ENCODE measurements at regions not wholly inside any gene's neighbourhood (a gene's known extent, or its start where the extent isn't known, plus 50 kb on each side); places are given as distances from the start of the nearest gene placed in this dataset.
A peak's percentile ranks its signal among the peaks of the same experiment; 100 is the strongest.

DNA sequence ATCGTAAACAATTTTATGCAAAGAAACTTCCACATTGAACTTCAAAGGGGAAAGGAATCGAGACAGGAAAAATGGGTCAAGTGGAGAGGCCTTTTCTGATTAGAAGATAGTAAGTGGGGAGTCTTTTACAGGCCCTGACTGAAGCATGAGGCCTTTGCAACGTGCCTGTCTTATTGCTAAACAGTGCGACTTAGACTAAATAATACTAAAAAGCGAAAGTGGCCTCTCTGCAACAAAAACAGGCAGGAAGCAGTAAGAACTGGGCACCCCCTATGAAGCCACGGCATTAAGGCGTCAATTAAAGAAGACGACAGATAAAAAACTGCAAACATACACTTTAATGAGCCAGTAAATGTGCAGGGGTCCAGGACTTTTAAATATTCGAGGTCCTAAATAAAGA is 283.4 kb upstream of the GRIP1 start:
- no peak for DNase-seq (ENCODE audit: low spot score)

DNA sequence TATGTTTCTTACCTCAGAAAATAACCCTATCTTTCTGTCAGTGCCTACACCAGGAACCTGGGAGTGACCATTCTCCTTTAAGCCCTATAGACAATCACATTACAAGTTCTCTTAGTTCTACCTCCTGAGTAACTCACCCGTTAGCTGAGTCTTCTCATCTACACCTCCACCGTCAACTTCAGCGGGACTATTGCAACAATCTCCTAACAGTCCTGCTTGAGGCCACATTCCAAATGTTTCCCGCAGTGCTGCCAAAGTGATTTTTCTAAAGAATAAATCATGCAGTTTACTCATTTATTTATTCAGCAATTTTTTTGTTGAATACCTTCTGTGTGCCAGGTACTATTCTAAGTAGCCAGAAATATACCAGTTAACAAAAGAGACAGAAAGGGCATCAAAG is 285.0 kb upstream of the GRIP1 start:
- no peak for DNase-seq (ENCODE audit: low spot score)

DNA sequence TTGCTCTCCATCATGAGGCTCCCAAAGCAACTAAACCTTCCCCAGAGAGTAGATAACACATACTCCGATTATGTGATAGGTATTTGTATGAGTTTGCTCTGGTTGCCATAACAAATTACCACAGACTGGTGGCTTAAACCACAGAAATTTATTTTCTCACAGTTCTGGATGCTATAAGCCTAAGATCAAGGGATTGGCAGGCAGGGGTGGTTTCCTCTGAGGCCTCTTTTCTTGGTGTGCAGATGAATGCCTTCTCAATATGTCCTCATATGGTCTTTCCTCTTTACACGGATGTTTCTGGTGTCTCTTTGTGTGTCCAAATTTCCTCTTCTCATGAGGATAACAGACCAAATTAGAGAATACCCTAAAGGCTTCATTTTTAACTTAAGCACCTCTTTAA is 285.8 kb upstream of the GRIP1 start:
- DNase-seq (ENCODE audit: low spot score): peak; percentile 7

DNA sequence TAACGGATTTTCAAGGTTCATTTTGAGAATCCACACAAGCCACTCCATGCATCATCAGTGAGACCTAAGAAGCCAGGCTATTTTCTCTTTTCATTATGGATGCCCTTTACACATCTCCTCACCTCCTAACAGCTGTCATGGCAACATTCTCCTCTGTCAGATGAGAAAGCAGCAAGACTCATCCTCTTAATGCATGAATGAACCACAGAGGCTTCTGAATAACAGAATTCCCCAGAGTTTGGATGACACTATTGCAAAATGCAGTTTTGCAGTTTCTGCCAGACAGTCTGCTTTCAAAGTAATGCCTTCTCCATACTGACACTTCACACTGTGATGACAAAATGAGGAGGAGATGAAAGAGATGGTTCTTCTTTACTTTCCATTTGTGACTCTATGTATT is 286.7 kb upstream of the GRIP1 start:
- no peak for DNase-seq (ENCODE audit: low spot score)

DNA sequence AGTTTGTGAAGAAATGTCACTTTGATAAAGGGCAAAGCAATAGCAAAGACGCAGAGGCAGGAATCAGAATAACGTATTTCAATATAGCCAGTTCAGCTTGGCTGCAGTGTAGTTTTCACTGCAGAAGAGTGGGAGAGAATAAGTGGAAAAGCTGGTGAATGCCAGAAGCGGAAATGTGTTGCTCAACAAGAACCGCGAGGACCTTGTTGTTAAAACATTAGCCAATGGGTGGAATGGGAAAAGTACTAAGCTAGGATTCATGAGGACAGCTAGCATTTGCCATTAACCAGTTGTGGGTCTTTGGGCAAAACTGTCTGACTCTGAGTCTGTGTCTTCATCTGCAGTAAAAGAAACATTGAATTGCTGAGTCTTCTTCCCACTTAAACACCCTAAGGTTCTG is 292.9 kb upstream of the GRIP1 start:
- DNase-seq (ENCODE audit: low spot score): no peak

DNA sequence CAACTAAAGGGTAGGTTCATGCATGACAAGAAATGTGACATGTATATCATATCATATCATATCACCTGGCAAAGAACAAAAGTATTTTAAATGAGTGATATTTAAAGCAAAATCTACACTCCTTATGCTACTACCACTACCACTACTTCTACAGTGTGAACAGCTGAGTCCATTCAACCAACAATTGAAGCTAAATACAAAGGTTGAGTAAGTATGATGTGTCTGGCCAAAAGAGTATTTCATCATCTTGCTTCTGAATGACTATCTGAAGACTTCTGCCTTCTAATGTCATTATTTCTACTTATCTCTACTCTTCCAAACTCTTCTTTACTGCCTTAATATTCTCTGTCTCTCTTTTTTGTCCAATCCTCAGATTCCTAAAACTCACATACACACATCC is 292.6 kb upstream of the CAND1 start:
- no peak for DNase-seq (ENCODE audit: low spot score)

DNA sequence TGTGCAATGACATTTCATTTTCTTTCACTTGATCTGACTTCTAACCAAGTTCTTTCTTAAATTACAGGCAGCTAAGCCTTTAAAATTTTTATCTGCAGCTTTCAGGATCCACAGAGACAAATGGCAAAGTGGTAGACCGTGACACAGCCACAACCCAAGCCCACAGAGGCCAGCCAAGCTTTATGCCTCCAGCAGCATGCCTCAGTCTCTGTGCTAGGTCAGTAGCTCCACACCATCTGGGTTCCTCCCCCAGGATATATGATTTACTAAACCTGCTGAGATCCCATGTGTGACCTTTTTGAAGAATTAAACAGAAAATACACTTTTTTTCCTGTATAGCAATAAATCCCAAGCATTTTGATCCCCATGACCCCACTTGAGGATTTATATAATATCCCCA is 290.4 kb upstream of the CAND1 start:
- DNase-seq (ENCODE audit: low spot score): no peak

DNA sequence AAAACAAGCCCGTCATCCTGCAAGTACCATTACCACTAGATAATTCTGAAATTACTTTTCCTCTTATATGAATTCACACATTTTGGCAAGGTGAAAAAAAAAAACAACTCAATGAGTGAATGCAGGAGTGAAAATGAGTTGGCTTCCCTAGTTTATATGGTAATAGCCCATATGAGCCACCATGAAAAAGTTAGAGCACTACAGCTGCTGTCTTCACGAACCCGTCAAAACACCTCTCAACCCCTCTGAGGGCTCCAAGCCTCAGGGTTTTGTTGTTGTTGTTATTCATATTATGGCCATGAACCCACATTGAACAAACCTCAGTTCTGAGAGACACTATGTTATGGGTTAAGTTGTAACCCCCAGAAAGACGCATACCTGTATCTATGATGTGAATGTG is 289.9 kb upstream of the CAND1 start:
- DNase-seq (ENCODE audit: low spot score): no peak

DNA sequence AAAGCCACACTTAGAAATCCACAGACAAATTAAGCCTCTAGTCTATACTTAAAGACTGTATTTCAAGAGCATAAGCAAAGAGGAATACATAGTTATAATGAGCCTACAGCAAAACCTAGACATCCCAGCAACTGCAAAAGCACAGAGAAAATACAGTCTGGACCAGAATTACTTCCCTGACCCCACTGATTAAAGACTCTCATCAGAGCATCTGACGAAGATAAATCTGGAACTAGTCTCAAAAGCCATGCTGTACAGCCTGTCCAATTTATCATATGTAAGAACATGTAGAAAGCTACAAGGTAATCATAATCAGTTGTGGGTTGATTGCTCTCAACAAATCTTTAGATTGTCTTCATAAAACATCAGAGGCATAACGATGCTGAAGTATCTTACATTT is 285.1 kb upstream of the CAND1 start:
- no peak for DNase-seq (ENCODE audit: low spot score)

DNA sequence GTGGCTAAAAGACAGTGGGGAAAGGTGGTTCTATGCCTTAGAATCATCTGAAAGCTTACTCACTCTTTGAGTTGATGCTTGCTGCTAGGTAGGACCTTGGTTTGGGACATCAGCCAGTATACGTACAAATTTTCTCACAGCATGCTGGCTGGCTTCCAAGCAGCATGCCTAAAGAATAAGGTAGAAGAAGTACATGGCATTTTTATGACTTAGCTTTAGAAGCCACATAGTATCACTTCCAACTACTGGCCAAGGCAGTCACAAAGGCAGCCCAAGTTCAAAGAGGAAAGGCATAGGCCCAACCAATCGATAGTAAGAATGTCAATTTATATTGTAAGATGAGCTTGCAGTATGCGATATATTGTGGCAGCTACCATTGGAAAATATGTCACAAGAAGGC is 284.2 kb upstream of the CAND1 start:
- DNase-seq (ENCODE audit: low spot score): no peak

DNA sequence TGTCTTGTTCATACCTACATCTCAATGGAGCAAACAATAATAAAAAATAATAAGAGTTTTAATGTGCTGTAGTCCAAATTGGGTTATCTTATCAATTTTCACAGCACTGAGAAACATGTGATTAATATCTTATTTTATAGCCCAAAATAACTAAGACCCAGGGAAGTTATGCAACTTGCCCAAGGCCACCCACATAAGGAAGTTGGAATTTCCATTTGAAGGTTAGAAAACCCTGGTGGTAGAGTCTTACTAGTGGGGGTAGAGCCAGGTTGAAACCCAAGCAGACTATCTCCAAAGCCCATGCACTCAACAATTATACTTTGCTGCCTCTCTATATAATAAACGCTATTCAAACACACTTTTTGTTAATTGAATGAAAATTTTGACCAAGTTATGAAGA is 270.0 kb upstream of the CAND1 start:
- no peak for DNase-seq (ENCODE audit: low spot score)

DNA sequence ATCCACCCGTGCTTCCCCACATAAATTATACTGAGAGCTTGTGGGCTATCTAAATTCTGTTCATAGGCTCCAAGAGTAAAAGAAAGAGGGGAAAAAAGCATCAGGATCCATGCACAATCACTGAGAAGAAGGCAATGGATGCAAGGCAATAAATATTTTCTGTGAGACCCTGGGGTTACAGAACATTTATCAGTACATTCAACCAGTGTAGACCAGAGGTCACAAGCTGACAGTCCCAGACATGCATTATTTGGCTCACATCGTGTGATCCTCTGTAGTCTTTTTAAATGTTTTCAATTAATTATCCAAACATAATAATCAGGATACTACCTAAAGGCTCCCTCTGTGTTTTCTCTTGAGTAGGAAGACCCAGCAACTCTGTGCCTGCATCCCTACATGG is 267.9 kb upstream of the CAND1 start:
- no peak for DNase-seq (ENCODE audit: low spot score)

DNA sequence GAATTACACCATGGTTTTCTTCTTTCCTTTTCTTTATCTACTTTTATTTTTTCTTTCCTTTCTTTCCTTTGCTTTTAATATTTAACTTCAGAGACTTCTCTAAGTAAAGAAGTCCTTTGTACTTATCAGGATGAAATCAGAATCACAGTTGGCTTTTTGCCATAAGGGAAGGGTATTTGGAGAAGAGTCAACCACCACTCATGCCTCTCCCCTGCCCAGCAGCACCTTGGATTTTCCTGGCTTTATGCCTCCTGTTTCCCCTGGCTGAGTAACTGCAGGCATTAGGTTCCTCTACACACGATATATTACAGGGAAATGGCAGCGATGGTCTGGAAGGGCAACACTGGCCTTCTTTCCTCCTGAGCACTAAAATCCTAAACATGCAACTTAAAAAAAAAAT is 266.4 kb upstream of the CAND1 start:
- no peak for DNase-seq (ENCODE audit: low spot score)

DNA sequence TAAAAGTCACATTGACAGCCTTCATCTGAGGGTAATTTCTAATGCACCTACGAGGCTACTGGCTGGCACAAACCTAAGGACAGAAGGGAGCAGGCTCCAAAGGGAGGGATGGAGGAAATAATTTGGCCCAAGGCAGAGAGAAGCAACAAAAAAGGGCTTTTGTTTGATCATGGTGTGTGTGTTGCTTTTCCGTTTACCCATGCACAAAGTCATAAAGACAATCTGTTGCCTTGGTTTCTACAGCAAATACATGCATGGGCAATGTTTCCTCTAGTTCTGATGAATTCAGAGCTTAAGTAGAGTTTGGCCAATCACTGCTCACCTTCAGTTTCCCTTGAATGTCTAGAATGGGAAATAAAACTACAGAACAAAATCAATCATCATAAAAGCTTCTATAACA is 262.5 kb upstream of the CAND1 start:
- no peak for DNase-seq (ENCODE audit: low spot score)

DNA sequence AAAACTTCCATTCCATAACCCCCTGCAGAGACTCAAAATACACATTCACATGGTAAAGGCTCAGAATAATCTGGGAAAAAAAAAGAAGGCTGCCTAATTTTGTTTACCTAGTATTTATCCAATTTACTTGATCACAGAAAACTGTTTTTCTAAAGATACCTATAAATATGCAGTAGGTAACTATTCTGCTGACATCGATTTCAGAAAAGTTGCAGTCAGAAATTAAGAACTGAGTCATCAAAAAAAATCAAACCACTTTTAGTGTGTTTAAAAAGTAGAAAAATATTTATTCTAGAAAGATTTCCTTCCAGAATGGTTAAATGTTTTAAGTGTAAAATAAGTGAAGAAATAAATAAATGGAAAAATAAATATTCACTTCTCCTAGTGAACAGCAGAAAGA is 254.5 kb upstream of the CAND1 start:
- no peak for DNase-seq (ENCODE audit: low spot score)

DNA sequence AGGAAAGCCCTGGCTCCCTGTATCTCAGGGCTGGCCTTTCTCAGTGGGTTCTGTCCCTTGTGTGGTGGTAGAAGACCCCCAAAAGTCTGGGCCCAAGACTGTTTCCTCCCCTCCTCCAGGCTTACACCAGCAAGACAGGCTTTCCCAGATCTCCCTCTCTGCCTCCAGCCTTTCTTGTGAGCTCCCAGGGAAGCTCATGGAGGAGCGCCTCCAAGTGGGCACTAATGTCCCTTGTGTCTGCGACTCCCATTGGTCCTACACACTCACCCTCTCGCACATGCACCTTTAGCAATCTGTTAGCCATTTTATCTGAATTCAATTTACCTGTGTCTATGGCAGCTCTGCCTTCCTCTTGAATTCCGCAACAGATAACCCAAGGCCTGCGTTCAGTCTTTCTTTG is 251.1 kb upstream of the CAND1 start:
- DNase-seq (ENCODE audit: low spot score): no peak

DNA sequence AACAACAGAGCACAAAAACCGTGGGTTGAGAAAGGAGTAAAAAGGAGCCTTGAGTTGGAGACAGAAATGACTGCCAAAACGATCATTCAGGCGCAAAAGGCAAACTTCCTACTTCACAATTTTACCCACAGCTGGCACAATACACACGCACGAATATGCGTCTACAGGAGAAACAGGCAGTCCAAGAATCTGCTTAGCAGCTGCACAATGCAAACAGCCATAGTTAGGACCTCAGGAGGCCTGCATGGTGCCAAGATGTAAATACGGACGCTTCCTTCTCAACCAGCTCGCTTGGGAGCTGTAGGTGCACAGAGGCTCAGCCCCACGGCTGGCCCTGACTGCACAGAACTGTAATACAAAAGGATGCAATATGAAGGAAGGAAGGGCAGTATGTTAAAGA is 250.1 kb upstream of the CAND1 start:
- DNase-seq (ENCODE audit: low spot score): no peak

DNA sequence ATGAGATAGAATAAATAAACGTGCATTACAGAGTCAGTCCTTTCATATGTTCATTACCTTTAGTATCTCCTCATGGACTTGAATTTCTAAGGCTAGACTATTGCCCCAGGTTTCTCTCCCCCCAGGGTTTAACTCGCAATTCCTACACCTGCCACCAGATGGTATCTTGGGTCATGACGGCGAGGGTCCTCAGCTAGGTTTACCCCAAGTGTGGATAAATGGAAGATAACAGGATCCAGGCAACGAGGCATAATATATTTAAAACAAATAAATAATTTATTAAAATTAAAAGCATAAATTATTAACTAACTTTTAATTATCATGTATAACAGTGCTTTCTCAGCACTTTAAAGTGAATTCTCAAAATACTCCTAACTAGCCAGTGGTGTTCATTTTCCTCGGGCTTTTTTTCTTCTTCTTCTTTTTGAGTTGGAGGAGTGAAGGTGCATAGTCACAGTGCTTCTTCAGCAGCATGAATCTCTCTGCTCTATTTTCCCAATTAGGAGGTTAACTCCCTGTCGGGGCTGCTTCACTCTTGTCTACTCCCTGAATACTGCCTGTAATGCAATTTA is 243.5 kb upstream of the CAND1 start:
- DNase-seq (ENCODE audit: low spot score): peak; percentile 15

DNA sequence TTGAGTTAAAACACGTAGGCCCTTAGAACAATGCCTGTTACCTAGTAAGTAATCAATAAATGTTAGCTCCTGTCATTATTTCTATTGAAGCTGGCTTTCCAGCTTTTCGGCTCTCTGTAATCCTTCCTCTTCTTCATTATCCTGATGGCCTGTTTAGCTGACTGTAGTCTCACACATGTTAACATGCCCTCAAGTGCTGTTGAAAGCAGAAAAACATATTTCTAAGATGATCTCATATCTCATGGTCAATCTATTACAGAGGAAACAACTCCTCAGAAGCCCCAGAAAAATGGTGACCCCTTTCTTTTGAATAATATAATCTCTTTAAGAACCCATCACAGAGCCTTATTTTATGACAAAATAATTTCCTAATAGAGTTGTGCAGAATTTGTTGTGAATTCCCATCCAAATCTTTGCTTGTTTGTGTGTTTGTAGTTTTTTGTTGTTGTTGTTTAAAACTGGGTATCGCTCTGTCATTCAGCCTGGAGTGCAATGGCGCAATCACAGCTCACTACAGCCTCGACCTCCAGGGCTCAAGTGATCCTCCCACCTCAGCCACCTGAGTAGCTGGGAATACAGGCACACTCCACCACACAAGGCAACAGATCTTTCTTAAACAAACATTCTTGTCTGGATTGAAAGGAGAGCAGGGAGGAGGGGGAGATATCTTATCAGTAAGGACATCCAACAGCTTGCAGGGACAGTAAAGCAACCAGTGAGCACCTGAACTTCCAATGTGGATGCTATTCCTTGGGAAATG is 242.5 kb upstream of the CAND1 start:
- no peak for DNase-seq (ENCODE audit: low spot score)

DNA sequence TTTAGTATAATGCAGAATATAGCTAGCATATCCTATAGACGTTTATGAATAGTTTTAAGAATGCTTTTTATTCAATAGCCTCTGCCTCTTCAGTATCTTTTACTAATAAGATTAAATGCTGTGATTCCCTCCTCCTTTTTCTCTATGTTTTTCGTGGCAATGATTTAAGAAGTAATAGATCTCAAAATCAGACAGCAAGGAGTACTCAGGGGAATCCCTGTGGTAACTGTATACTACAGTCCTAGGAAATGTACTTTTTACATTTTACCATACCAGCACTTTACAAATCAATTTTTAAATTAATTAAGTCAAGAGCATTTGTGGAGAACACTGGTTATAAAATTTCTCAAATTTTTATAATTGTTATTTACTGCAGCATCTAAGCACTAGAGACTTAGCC is 240.6 kb upstream of the CAND1 start:
- DNase-seq (ENCODE audit: low spot score): no peak

DNA sequence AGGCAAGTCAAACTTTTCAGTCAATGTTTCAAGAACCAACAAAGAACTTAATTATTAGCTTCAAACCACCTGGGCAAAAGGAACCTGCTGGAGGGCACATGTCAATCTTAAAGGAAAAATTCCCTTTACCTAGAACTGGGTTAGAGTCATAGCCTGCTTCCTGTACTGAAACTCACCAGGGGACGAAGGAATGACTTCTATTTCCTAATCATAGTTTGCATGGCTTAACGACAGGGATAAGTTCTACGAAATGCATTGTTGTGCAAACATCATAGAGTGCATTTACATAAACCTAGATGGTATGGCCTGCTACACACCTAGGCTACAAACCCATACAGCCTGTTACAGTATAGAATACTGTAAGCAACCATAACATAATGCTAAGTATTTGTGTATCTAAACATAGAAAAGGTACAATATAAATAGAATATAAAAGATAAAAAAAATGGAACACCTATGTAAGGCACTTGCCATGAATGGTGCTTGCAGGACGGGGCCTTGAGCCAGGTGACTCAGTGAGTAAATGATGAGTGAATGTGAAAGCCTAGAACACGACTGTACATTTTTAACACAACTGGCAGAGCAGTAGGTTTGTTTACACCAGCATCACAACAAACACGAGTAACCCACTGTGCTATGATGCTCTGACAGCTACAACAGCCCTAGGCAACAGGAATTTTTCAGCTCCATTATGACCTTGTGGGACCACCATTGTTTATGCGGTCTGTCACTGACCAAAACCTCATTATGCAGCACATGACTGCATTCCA is 234.9 kb upstream of the CAND1 start:
- DNase-seq (ENCODE audit: low spot score): peak; percentile 10

DNA sequence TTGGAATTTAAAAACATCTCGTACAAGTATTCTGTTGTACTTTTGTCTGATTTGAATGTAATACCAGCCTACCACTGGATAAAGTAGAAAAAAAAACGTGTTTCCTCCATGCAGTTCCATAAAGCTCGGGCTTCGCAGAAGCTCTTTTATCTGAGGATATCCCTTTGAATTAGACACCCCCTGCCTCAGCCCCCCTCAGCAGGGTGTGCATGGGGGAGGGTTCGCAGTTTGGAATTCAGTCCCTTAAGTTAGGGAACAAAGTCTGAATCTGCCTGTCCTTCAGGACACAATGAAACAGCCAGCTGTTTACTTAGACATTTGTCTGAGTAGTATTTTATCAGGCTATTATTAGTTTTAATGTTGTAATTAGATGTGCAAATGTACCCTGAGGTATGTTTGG is 234.0 kb upstream of the CAND1 start:
- no peak for DNase-seq (ENCODE audit: low spot score)

DNA sequence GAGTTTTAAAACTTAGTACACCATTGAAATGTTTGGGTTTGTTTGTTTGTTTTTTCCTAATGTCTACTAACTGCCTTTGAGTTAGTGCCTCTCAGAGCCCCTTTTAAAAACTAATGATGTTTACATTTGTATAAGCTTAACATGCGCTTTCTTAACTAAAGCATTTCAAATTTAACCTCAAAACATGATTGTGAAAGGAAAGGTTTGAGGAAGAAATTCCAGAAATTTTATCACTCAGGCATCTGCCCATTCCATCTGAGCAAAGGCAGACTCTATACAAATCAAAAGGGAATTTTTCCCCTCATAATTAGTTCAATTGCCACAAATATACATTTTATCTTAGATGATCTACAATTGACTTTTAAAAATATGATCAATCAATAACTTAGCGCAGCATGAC is 230.7 kb upstream of the CAND1 start:
- DNase-seq (ENCODE audit: low spot score): no peak

Data from A172 (cell line).